Fibroblast of mammary gland (primary cell): ENCODE measurements at regions not wholly inside any gene's neighbourhood (a gene's known extent, or its start where the extent isn't known, plus 50 kb on each side); places are given as distances from the start of the nearest gene placed in this dataset.

Experiments
- DNase-seq: peaks from one replicate; pipeline ENCODE4 v3.0.0-alpha.2; 2010; ENCODE audit warnings: low read depth
- H3K4me3 ChIP-seq: 2 replicates; pipeline ENCODE4 v1.5.1; 2011; ENCODE audit warnings: low read depth, mild to moderate bottlenecking, low read length, moderate library complexity; ENCODE audit not compliant: control insufficient read depth
- TF ChIP-seq, protein P1 (sequence below): conservative IDR thresholded peaks from 2 replicates; pipeline ENCODE4 v1.5.1; 2011; ENCODE audit warnings: low read depth, low read length, inconsistent platforms; ENCODE audit not compliant: control insufficient read depth, insufficient read depth

DNA sequence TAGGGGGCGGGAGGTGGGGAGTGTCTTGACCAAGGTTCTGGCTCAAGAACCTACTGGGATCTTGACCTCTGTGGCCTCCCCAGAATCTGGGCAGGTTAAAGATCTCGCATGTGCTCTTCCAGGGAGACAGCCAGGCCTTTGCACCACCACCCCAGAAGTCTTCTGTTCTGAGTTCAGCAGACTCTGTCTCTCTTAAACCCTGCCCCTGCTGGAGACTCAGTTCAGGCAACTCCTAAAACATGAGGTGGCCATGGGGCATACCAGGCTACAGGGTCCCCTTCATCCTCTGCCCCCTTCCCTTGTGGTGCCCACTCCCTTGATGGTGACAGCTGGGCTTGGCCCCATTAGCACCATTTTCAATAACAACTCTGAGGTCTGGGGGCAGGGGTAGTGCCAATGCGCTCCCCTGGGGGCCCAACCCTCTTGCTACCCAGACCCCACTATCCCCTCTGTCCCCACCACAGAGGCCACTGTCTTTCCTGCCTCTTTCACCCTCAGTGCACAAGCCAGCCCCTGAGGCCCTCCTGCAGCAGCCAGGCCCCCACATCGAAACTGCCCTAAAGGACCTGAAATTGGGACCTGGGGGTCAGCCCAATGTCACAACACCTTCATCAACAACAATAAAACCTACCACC, 132.7 kb upstream of the RUNX3 start:
- TF ChIP-seq, protein P1, sequence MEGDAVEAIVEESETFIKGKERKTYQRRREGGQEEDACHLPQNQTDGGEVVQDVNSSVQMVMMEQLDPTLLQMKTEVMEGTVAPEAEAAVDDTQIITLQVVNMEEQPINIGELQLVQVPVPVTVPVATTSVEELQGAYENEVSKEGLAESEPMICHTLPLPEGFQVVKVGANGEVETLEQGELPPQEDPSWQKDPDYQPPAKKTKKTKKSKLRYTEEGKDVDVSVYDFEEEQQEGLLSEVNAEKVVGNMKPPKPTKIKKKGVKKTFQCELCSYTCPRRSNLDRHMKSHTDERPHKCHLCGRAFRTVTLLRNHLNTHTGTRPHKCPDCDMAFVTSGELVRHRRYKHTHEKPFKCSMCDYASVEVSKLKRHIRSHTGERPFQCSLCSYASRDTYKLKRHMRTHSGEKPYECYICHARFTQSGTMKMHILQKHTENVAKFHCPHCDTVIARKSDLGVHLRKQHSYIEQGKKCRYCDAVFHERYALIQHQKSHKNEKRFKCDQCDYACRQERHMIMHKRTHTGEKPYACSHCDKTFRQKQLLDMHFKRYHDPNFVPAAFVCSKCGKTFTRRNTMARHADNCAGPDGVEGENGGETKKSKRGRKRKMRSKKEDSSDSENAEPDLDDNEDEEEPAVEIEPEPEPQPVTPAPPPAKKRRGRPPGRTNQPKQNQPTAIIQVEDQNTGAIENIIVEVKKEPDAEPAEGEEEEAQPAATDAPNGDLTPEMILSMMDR: no peak
- no peak overlapping the region for H3K4me3 ChIP-seq
- no peak for DNase-seq

DNA sequence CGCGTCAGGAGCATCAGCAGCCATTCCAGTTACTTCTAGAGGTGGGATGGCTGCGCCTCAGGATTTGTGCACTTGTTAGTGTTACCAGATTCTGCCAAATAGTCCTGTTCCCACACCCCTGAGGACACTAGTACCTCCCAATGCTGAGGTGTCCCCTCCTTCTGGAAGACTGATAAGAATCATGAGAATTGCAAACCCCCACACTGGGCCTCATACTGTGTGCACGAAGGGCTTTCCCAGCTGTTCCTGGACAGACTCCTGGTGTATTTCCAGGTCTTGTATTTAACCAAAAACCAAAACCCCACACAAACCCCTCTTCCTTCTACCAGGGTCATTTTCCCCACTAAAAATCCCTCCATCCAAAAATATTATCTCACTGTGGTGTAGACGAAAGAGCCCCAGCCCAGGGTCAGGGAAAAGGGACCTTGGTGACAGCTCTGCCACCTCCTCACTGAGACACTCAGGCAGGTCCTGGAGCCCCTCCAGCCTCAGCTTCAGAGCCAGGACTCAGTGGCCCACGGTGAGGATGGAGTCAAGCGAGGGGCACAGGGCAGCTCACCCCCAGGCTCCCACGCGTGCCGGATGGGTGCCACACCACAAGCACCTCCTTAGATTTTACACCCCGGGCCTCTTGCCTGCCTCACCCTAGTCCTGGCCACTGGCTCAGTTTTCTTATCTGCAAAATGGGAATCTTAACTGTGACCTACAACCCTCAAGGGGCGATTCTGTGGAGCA, 131.4 kb upstream of the RUNX3 start:
- TF ChIP-seq, protein P1: no peak
- H3K4me3 ChIP-seq: no peak overlapping the region
- no peak for DNase-seq

DNA sequence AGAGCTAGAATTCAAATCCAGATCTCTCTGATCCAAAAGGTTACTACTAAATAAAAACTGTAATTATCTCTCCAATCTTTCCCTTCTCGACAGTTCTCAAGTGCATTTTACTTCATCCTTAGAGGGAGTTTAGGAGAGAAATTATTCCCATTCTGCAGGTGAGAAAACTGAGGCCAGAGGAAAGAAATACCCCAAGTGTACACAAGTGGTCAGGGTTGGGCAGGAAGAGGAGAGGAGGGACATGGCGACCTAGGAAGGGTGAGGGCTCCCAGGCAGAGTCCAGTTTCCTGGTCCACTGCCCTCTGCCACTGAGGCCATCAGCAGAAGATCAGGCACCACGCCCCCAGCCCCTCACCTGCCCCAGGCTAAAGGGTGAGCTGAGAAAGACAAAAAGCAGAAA, 127.1 kb upstream of the RUNX3 start:
- H3K4me3 ChIP-seq: no peak overlapping the region
- no peak for DNase-seq
- TF ChIP-seq, protein P1: no peak

DNA sequence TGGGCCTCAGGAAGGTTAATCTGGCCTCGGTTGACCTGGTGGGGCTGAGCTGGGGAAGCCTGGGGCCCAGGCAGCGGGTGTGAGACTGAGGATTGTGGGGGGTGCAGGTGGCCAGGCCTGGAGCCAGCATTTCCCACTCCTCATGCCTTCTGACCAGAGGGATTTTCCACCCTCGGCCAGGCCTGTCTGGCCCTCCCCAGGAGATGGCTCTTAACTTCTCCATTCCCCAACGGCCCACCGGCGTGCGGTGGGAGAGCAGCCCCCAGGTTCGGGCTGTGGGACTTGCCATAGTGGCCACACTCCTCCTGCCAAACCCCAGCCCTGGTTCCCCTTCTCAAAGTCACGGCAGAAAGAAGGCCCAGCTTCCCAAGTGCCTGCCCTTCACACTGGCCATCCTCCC, 126.5 kb upstream of the RUNX3 start:
- TF ChIP-seq, protein P1: no peak
- H3K4me3 ChIP-seq: no peak overlapping the region
- no peak for DNase-seq

DNA sequence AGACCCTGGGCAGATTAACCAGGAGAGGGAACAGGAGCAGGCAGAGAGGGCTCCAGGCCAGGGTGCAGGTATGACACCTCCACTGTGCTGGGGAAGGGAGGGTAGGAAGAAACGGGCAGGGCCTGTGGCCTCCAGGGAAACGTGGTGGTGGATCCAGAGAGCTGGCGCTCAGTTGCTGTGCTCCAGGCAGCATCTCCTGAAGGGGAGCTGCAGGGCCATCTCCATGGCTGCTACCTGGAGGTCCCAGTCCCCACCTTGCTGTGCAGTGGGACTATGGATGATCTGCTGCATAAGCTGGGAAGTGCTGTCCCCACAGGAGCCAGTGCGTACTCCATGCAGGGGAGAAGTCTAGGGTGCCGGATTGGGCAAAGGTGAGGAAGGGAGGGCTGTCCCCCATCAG, 125.9 kb upstream of the RUNX3 start:
- DNase-seq: no peak
- TF ChIP-seq, protein P1: no peak
- H3K4me3 ChIP-seq: no peak overlapping the region

DNA sequence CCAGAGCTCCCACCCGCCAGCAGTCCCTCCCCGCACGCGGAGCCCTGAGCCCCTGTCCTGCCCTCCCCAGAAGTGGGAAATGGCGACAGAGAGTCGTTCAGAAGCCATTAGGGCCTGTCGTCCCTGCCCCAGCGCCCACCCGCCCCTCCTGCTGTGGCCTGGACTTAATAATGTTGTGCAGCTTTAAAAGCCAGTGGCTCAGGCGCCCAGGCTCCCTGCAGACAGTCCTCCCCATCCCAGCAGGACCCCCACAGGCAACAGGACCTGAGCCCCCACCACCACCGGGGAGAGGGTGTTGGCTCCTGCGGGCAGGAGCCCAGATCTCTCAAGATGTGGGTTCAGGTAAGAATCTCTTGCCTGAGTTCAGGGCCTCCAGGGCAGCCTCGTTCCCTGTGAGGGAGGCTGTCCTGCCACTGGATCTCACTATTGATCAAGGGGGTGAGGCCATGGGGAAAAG, 125.3 kb upstream of the RUNX3 start:
- no peak overlapping the region for H3K4me3 ChIP-seq
- TF ChIP-seq, protein P1: no peak
- DNase-seq: no peak
